GM21515 (cell line): ENCODE measurements at regions not wholly inside any gene's neighbourhood (a gene's known extent, or its start where the extent isn't known, plus 50 kb on each side); places are given as distances from the start of the nearest gene placed in this dataset.

Source experiments
- ATAC-seq: cut with Tn5 transposase; IDR thresholded peaks from one replicate; pipeline ENCODE4 v1.9.1; 2021; ENCODE audit not compliant: unreplicated experiment

- ATAC-seq: no peak
Measured at GRCh38 chr3:118544458-118544857, 490.2 kb downstream of the IGSF11 start.

- ATAC-seq: no peak
Measured at GRCh38 chr3:118548434-118548833, 486.2 kb downstream of the IGSF11 start.

- ATAC-seq: no peak
Measured at GRCh38 chr3:118550122-118550521, 484.5 kb downstream of the IGSF11 start.

GRCh38 chr3:118550556-118550955 lies 484.1 kb downstream of the IGSF11 start:
- ATAC-seq: no peak

GRCh38 chr3:118554148-118554838 lies 480.4 kb downstream of the IGSF11 start:
- ATAC-seq: no peak

GRCh38 chr3:118556983-118557382 lies 477.7 kb downstream of the IGSF11 start:
- no peak for ATAC-seq

GRCh38 chr3:118557513-118557912 lies 477.1 kb downstream of the IGSF11 start:
- ATAC-seq: no peak

- ATAC-seq: no peak
Measured at GRCh38 chr3:118559286-118559685, 475.4 kb downstream of the IGSF11 start.

- ATAC-seq: no peak
Measured at GRCh38 chr3:118564800-118565199, 469.8 kb downstream of the IGSF11 start.

GRCh38 chr3:118573912-118574311 lies 460.7 kb downstream of the IGSF11 start:
- ATAC-seq: no peak

GRCh38 chr3:118577055-118577777 lies 457.4 kb downstream of the IGSF11 start:
- ATAC-seq: no peak

- no peak for ATAC-seq
Measured at GRCh38 chr3:118578559-118578958, 456.1 kb downstream of the IGSF11 start.

GRCh38 chr3:118587037-118587741 lies 447.5 kb downstream of the IGSF11 start:
- ATAC-seq: no peak

GRCh38 chr3:118587847-118588246 lies 446.8 kb downstream of the IGSF11 start:
- ATAC-seq: no peak

GRCh38 chr3:118593277-118593670 lies 441.4 kb downstream of the IGSF11 start:
- ATAC-seq: no peak

GRCh38 chr3:118597184-118597583 lies 437.5 kb downstream of the IGSF11 start:
- ATAC-seq: no peak

GRCh38 chr3:118607915-118608820 lies 426.5 kb downstream of the IGSF11 start:
- no peak for ATAC-seq

- ATAC-seq: no peak
Measured at GRCh38 chr3:118618247-118619040, 416.2 kb downstream of the IGSF11 start.

- no peak for ATAC-seq
Measured at GRCh38 chr3:118626453-118626852, 408.2 kb downstream of the IGSF11 start.

- peak; percentile 94 for ATAC-seq
Measured at GRCh38 chr3:118628704-118629341, 405.8 kb downstream of the IGSF11 start.
